Loucy (cell line): ENCODE measurements at regions not wholly inside any gene's neighbourhood (a gene's known extent, or its start where the extent isn't known, plus 50 kb on each side); places are given as distances from the start of the nearest gene placed in this dataset.

Source experiments
- CTCF ChIP-seq: fragments of 200-600 bp; sonication (generic); conservative IDR thresholded peaks from 2 replicates; pipeline ENCODE4 v1.5.1; 2014; ENCODE audit warnings: mild to moderate bottlenecking, antibody characterized with exemption, low read length
- EZH2phosphoT487 ChIP-seq: fragments of 200-600 bp; IDR thresholded peaks from 2 replicates; pipeline ENCODE4 v1.6.1; 2018; ENCODE audit warnings: antibody characterized with exemption, mild to moderate bottlenecking, moderate library complexity, borderline replicate concordance

GRCh38 chr1:5571861-5572401 is 420.3 kb downstream of the NPHP4 start:
- TF ChIP-seq EZH2phosphoT487 (no peak), CTCF (no peak)
